ENCODE measurements at regions not wholly inside any gene's neighbourhood (a gene's known extent, or its start where the extent isn't known, plus 50 kb on each side); places are given as distances from the start of the nearest gene placed in this dataset.

GRCh38 chr2:120564213-120565094 lies 171.2 kb upstream of the GLI2 start:
- Mint-ChIP-seq H3K4me1 (no peaks in the 10 kb centered on the region), H3K4me3 (no peak overlapping the region), H3K27ac (no peak overlapping the region), H3K36me3 (no peaks in the 10 kb centered on the region), H3K9me3 (no peaks in the 10 kb centered on the region)
- DNase-seq (ENCODE audit: low spot score in 2 of 2): no peak
- no peak for ATAC-seq

DNA sequence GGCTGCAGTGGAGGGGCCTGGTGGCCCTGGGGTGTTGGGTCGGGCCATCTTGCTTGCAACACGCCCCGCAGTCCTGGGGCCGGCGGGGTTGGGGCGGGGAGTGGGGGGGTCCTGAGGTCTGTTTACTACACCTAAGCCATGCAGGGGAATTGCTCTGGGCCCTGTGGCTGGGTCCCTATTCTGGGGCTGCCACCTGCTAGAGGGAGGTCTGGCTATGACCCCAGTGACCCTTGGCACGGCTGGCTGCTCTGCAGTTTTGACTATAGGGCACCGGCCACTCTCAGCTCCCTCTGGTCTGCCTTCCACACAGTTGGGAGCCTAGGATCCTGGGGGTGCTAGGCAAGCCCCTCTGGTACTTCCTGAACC lies 170.6 kb upstream of the GLI2 start:
- Mint-ChIP-seq H3K27ac (no peak overlapping the region), H3K4me3 (no peak overlapping the region), H3K4me1 (no peaks in the 10 kb centered on the region), H3K9me3 (no peaks in the 10 kb centered on the region), H3K36me3 (no peaks in the 10 kb centered on the region)
- DNase-seq (ENCODE audit: low spot score in 2 of 2) (no peak), ATAC-seq (no peak)

DNA sequence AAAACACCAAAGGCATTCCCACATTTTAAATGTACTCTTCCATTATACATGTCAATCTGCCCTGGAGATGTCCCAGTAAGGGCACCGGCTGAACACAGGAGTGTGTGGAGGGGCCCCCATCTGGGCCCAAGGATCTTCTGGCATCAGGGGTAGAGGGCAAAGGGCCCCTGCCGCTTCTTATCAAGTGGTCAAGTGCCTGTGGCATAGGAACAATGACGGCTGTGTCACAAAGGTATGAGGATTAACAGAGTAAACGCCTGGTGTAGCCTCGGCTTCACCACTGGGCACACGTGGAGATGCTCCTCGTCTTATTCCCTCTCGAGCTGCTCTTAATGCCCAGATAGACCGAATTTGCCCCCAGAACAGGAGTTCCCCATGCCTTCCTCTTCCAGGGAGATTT lies 169.7 kb upstream of the GLI2 start:
- Mint-ChIP-seq H3K4me3 (no peak overlapping the region), H3K36me3 (no peaks in the 10 kb centered on the region), H3K4me1 (no peaks in the 10 kb centered on the region), H3K9me3 (no peaks in the 10 kb centered on the region), H3K27ac (no peak overlapping the region)
- DNase-seq (ENCODE audit: low spot score in 2 of 2) (no peak), ATAC-seq (no peak)

- Mint-ChIP-seq H3K36me3 (no peaks in the 10 kb centered on the region), H3K27ac (no peak overlapping the region), H3K4me3 (no peak overlapping the region), H3K4me1 (no peaks in the 10 kb centered on the region), H3K9me3 (no peaks in the 10 kb centered on the region)
- ATAC-seq (no peak), DNase-seq (ENCODE audit: low spot score in 2 of 2) (no peak)
Observed at GRCh38 chr2:120566331-120567035, 169.2 kb upstream of the GLI2 start.

GRCh38 chr2:120567128-120567527 lies 168.5 kb upstream of the GLI2 start:
- ATAC-seq (no peak), DNase-seq (ENCODE audit: low spot score in 2 of 2) (no peak)
- Mint-ChIP-seq H3K4me3 (no peak overlapping the region), H3K9me3 (no peaks in the 10 kb centered on the region), H3K27ac (no peak overlapping the region), H3K36me3 (no peaks in the 10 kb centered on the region), H3K4me1 (no peaks in the 10 kb centered on the region)

- H3K4me1 Mint-ChIP-seq: no peaks in the 10 kb centered on the region
- no peak overlapping the region for H3K4me3 Mint-ChIP-seq
- ATAC-seq (no peak), DNase-seq (ENCODE audit: low spot score in 2 of 2) (no peak)
- H3K9me3 Mint-ChIP-seq: no peaks in the 10 kb centered on the region
- no peaks in the 10 kb centered on the region for H3K36me3 Mint-ChIP-seq
- no peak overlapping the region for H3K27ac Mint-ChIP-seq
Observed at GRCh38 chr2:120568089-120568974, 167.3 kb upstream of the GLI2 start.

GRCh38 chr2:120568975-120569268 lies 166.7 kb upstream of the GLI2 start:
- no peak for ATAC-seq
- no peak for DNase-seq (ENCODE audit: low spot score in 2 of 2)

GRCh38 chr2:120570001-120570400 lies 165.7 kb upstream of the GLI2 start:
- no peaks in the 10 kb centered on the region for H3K9me3 Mint-ChIP-seq
- no peak for ATAC-seq
- H3K4me1 Mint-ChIP-seq: no peaks in the 10 kb centered on the region

More at GRCh38 chr2:120568975-120569268, 166.7 kb upstream of the GLI2 start:
- Mint-ChIP-seq H3K36me3 (no peaks in the 10 kb centered on the region), H3K9me3 (no peaks in the 10 kb centered on the region), H3K4me3 (no peak overlapping the region), H3K27ac (no peak overlapping the region), H3K4me1 (no peaks in the 10 kb centered on the region)

DNA sequence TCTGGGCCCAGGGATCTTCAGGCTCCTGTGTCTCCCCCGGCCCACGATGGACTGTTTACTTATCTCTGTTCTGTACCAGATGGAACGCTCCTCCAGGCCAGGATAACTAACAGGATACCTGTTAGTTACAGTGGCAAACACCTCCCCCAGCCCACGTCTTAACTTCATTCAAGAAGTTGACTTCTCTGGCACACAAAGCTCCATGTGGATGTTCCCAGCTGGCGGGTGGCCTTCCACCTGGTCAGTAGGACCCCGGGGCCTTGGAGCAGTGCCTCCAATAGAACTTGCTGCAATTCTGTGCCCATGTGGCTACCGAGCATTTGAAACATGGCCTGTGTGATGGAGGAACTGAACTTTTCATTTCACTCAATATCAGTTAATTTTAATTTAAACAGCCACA lies 165.1 kb upstream of the GLI2 start:
- no peaks in the 10 kb centered on the region for H3K4me1 Mint-ChIP-seq
- no peak for DNase-seq (ENCODE audit: low spot score in 2 of 2)
- no peaks in the 10 kb centered on the region for H3K9me3 Mint-ChIP-seq
- H3K36me3 Mint-ChIP-seq: no peaks in the 10 kb centered on the region
- H3K27ac Mint-ChIP-seq: no peak overlapping the region
- ATAC-seq: no peak
- H3K4me3 Mint-ChIP-seq: no peak overlapping the region

More at GRCh38 chr2:120570001-120570400, 165.7 kb upstream of the GLI2 start:
- no peak overlapping the region for H3K27ac Mint-ChIP-seq
- no peak overlapping the region for H3K4me3 Mint-ChIP-seq
- DNase-seq (ENCODE audit: low spot score in 2 of 2): no peak
- H3K36me3 Mint-ChIP-seq: no peaks in the 10 kb centered on the region

DNA sequence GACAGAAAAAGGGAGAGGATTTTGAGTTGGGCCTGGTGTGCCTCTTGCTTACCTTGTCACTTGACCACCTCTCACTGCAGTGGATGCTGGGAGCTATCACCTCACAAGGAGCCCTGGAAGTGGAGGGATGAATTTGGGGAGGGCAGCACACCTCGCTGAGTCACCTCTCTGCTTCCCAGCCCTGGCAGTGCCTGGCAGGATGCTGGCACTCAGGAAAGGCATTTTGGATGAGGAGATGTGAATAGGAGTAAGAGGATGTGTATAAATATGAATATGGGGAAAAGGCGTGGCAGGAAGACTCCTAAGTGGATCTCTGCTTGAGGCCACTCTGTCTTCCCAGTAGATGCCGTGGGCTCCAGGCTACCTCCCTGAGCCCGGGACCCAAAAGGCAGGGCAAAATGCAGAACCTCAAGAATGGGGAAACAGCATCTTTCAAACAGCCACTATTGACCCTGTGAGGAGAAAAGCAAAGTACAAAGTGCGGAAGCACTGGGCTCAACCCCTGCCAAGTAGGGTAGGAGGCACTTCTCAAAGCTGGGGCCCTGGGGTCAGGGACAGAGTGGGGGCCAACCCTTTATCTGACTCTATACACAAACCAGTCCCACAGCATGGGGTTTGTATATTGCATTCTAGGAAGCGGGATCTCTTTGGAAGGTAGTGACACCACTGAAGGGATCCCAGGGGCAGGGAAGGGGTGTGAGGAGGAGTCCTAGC lies 164.5 kb upstream of the GLI2 start:
- H3K36me3 Mint-ChIP-seq: no peaks in the 10 kb centered on the region
- H3K27ac Mint-ChIP-seq: no peak overlapping the region
- no peaks in the 10 kb centered on the region for H3K4me1 Mint-ChIP-seq
- H3K4me3 Mint-ChIP-seq: no peak overlapping the region
- no peak for ATAC-seq
- H3K9me3 Mint-ChIP-seq: no peaks in the 10 kb centered on the region
- DNase-seq (ENCODE audit: low spot score in 2 of 2): no peak

DNA sequence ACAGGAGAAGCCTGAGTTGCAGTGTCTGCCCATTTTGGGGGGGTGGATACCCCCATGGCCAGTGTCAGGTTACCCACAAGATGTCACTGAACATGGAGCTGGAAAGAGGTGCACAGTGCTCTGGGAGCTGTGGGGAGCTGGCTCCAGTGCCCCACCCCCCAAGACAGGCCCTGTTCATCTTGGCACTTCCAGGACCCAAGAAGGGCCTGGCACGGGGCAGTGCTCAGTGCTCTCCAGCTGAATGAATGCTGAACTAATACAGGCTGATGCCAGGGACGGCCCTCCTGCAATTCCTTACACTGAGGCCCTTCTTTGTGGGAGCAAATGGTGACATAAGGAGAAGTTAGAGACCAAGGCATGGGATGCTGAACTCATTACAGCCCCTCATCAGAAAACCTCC lies 163.4 kb upstream of the GLI2 start:
- no peaks in the 10 kb centered on the region for H3K36me3 Mint-ChIP-seq
- H3K27ac Mint-ChIP-seq: no peak overlapping the region
- ATAC-seq: no peak

GRCh38 chr2:120574620-120575019 lies 161.0 kb upstream of the GLI2 start:
- Mint-ChIP-seq H3K4me3 (no peak overlapping the region), H3K9me3 (no peaks in the 10 kb centered on the region), H3K27ac (no peak overlapping the region), H3K4me1 (no peaks in the 10 kb centered on the region), H3K36me3 (no peaks in the 10 kb centered on the region)
- DNase-seq (ENCODE audit: low spot score in 2 of 2) (no peak), ATAC-seq (no peak)

More for the DNA sequence above, 163.4 kb upstream of the GLI2 start:
- H3K4me1 Mint-ChIP-seq: no peaks in the 10 kb centered on the region
- no peak overlapping the region for H3K4me3 Mint-ChIP-seq
- no peaks in the 10 kb centered on the region for H3K9me3 Mint-ChIP-seq
- DNase-seq (ENCODE audit: low spot score in 2 of 2): no peak

DNA sequence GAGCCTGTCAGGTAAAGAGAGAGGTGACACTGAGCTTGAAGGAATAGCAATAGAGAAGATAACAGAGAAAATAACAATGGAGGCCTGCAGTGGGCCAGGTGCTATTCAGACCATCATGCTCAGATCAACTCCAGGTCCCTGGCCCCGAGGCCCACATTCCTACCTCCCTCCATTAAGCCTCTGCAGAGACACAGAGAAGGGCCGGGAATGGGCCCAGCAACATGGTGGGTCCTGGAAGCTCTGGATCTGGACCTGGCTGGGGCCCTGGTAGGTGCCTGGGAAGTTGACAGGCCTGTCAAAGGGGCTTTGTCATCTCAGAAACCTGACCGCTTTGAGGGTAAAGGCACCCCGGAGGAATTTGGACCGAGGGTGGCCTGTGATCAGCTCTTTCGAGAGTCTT lies 159.7 kb upstream of the GLI2 start:
- Mint-ChIP-seq H3K27ac (no peak overlapping the region), H3K36me3 (no peaks in the 10 kb centered on the region), H3K4me1 (no peaks in the 10 kb centered on the region), H3K9me3 (no peaks in the 10 kb centered on the region), H3K4me3 (no peak overlapping the region)
- no peak for DNase-seq (ENCODE audit: low spot score in 2 of 2)
- no peak for ATAC-seq

- no peak for ATAC-seq
- H3K4me3 Mint-ChIP-seq: no peak overlapping the region
- no peak overlapping the region for H3K27ac Mint-ChIP-seq
- no peaks in the 10 kb centered on the region for H3K36me3 Mint-ChIP-seq
- H3K9me3 Mint-ChIP-seq: no peaks in the 10 kb centered on the region
- H3K4me1 Mint-ChIP-seq: no peaks in the 10 kb centered on the region
- DNase-seq (ENCODE audit: low spot score in 2 of 2): no peak
Observed at GRCh38 chr2:120576509-120577474, 158.9 kb upstream of the GLI2 start.

Data from stimulated activated effector memory CD8-positive, alpha-beta T cell treated with anti-CD3 and anti-CD28 coated beads, Interleukin-12 subunit alpha, Interleukin-12 subunit beta, amount 100 ng/mL, for 72 hours (primary cell).